ENCODE measurements at regions not wholly inside any gene's neighbourhood (a gene's known extent, or its start where the extent isn't known, plus 50 kb on each side); places are given as distances from the start of the nearest gene placed in this dataset.
"Not testable (repeated sequence)": the region's sequence is repeated elsewhere in the genome, so short reads cannot be mapped to it uniquely, and the experiment has no call there.

GRCh38 chr2:208608122-208608835, 201.7 kb downstream of the PTH2R start:
- no peak for TF ChIP-seq CTCF (IDR thresholded peaks at IDR 0.05)
- TF ChIP-seq POLR2A (IDR thresholded peaks at IDR 0.05), result no peak
- intact Hi-C loops (cut with DNase I), result no loop called here
- no peaks in the 10 kb centered on the region for H3K4me1 ChIP-seq
- no peaks in the 10 kb centered on the region for H3K9me3 ChIP-seq
- 54 to 75% methylated on average over 1 of the region's 1 CpG for WGBS, 2 donors
- H3K4me3 ChIP-seq (replicated peaks in 1 of 3), result no peak overlapping the region
- DNase-seq, result no peak
- H3K27ac ChIP-seq, result no peak overlapping the region
- H3K27me3 ChIP-seq, result no peaks in the 10 kb centered on the region
- H3K36me3 ChIP-seq, result no peaks in the 10 kb centered on the region

- Histone ChIP-seq H3K27ac (no peak overlapping the region), H3K4me1 (no peaks in the 10 kb centered on the region), H3K9me3 (no peaks in the 10 kb centered on the region), H3K36me3 (no peaks in the 10 kb centered on the region), H3K27me3 (no peaks in the 10 kb centered on the region), H3K4me3 (replicated peaks in 1 of 3) (no peak overlapping the region)
- TF ChIP-seq CTCF (IDR thresholded peaks at IDR 0.05), result no peak
- TF ChIP-seq POLR2A (IDR thresholded peaks at IDR 0.05), result no peak
- intact Hi-C loops (cut with DNase I), result no loop called here
- no peak for DNase-seq
- 85 to 93% methylated on average over 2 of the region's 2 CpGs for WGBS, 2 donors
These were observed 202.7 kb downstream of the PTH2R start for GRCh38 chr2:208609166-208609804.

GRCh38 chr2:208615675-208616074, 209.1 kb downstream of the PTH2R start:
- H3K27ac ChIP-seq; H3K4me3 ChIP-seq (replicated peaks in 1 of 3); H3K9me3 ChIP-seq; H3K36me3 ChIP-seq; H3K27me3 ChIP-seq; intact Hi-C loops (cut with DNase I); H3K4me1 ChIP-seq; DNase-seq: not testable (repeated sequence)
- 81 to 86% methylated on average over 1 of the region's 1 CpG for WGBS, 2 donors

- H3K4me1 ChIP-seq, result no peaks in the 10 kb centered on the region
- H3K36me3 ChIP-seq, result no peaks in the 10 kb centered on the region
- H3K9me3 ChIP-seq, result no peaks in the 10 kb centered on the region
- H3K27ac ChIP-seq, result no peak overlapping the region
- no peak overlapping the region for H3K4me3 ChIP-seq (replicated peaks in 1 of 3)
- no peaks in the 10 kb centered on the region for H3K27me3 ChIP-seq
- WGBS, 2 donors, result 88 to 97% methylated on average over 4 of the region's 4 CpGs
- intact Hi-C loops (cut with DNase I), result no loop called here
- DNase-seq, result no peak
- no peak for TF ChIP-seq CTCF (IDR thresholded peaks at IDR 0.05)
- TF ChIP-seq POLR2A (IDR thresholded peaks at IDR 0.05), result no peak
These were observed 211.6 kb downstream of the PTH2R start for GRCh38 chr2:208618220-208618619.

GRCh38 chr2:208619993-208620392, 213.4 kb downstream of the PTH2R start:
- Histone ChIP-seq H3K27me3 (no peaks in the 10 kb centered on the region), H3K27ac (no peak overlapping the region), H3K36me3 (no peaks in the 10 kb centered on the region), H3K9me3 (no peaks in the 10 kb centered on the region), H3K4me3 (replicated peaks in 1 of 3) (no peak overlapping the region), H3K4me1 (no peaks in the 10 kb centered on the region)
- no peak for DNase-seq
- 92 to 100% methylated on average over 1 of the region's 1 CpG for WGBS, 2 donors
- TF ChIP-seq CTCF (IDR thresholded peaks at IDR 0.05) (no peak), POLR2A (IDR thresholded peaks at IDR 0.05) (no peak)
- intact Hi-C loops (cut with DNase I), result no loop called here
